HT1080 (cell line): ENCODE measurements at regions not wholly inside any gene's neighbourhood (a gene's known extent, or its start where the extent isn't known, plus 50 kb on each side); places are given as distances from the start of the nearest gene placed in this dataset.
"Not testable (repeated sequence)": the region's sequence is repeated elsewhere in the genome, so short reads cannot be mapped to it uniquely, and the experiment has no call there.

ENCODE experiments used
- DNase-seq: peaks from one replicate; pipeline ENCODE4 v3.0.0-alpha.2; 2015; ENCODE audit warnings: low read depth

- DNase-seq = no peak
These were observed 388.5 kb downstream of the JRKL start for GRCh38 chr11:96778272-96778671.

DNA sequence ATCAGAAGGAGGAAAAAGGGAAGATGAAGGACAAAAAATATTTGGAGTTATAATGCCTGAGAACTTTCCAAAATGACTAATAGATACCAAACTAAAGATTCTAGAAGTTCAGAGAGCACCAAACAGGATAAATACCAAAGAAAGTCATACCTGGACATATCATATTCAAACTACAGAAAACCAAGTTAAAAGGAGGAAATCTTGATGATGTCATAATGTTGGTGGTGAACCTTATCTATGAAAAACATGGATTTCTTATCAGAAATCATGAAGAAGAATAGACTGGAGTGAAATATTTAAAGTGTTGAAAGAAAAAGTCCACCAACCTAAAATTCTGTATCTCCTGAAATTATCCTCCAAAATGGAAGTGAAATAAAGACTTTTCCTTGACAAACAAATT lies 389.2 kb downstream of the JRKL start:
- DNase-seq = no peak

DNA sequence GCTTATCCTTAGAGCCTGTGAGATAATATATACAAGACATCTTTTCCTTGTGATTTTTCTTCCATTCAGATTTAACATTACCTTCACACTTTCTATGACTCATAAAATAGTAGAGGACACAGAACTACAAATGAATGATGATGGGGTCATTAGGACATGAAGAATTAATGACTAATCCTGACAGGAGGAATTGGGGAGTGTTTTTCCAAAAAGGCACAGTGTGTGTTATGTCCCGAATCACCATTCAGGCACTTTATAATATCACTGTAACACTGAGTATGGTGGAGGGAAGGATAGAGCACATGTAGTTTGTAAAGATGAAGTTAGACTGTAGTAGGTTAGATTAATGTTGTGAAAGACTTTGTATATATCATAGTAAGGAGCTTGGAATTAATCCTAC lies 391.3 kb downstream of the JRKL start:
- DNase-seq = peak; percentile 2

DNA sequence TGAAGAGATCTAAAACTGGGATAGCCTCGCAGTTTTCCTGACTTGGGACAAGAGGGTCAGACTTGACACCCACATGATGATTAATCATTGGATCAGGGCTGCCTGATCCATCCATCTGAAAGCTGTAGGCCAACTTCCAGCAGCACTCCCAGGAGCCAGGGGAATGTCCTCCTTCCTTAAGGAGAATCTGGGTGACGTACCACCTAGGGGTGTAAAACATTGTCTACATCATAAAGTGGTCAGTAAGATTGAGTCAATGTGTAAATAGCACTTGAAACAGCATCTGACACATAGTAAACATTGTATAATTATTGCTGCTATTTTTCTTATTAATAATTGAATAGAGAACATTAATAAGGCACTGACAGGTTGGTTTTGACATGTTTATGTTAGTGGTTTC lies 392.8 kb downstream of the JRKL start:
- no peak for DNase-seq

DNA sequence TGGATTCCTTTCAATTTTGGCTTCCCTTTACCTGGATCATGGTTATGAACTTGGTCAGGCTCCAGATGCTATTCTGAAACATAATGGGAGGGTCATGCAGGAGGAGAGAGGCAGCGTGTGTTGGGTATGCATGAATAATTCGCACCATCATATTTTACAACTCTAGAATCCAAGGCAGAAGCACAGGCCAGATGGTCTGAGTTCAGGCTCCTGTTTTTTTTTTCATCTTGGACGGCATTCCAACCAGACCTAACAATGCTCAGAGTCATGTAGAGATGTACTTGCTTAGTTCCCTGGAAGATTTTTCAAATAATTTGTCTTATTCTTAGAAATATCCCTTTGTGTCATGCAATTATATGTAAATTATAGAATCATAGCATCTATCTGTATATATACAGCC lies 393.5 kb downstream of the JRKL start:
- no peak for DNase-seq

DNA sequence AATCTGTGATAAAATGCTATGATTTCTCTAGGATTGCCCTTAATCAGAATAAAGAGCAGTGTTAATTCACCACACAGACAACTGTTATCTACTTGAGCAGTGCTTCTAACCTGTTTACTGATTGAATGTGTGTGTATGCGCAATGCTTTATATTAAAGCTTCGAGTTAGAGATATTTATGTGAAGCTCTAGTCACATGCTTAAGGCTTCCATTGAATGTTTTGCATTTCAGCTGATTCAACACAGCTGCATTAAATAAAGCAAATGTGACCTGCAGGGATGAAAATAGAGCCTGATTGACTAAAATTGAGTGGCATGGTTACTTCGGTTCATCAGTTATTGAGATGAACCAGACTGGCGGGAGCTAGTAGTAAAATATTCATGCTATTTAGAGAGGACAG lies 395.3 kb downstream of the JRKL start:
- no peak for DNase-seq

DNA sequence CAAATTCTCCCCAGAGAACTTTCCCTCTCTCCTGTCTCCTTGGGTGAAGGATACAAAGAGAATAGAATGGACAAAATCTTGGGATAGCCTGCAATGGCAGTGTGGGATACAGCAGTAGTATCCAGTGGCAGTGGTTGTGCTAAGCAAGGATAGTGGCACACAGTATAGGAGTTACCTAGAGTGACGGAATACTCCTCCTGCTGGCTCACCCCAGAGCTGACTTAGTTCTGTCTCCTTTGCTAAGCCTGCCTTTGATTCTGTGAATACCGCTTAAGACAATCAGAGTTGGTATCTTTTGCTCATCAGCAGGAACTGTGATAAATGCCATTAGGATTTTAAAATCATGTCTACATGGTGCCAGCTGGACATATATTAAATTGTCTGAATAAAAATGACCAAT lies 404.3 kb downstream of the JRKL start:
- DNase-seq = peak; percentile 2

DNA sequence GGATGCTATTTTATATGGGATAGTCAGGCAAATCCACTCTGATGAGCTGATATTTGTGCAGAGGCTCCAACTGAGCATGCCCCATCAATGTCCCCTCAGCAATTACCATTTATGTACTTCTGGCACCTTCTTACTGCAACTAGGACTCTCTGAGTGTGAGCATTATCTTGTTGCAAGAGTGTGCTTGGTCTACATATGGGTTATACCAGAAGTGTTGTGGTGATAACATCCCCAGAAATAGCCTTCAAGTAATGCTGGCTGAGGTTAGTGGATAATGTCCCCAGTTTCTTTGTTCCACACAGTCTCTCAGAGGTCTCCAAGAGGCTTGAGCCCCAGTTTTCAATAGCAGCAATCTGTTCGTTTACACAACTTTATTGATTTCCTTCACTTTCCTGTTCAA lies 408.6 kb downstream of the JRKL start:
- DNase-seq = no peak

- no peak for DNase-seq
These were observed 425.4 kb downstream of the JRKL start for GRCh38 chr11:96815236-96815635.

GRCh38 chr11:96817482-96818399 lies 427.9 kb downstream of the JRKL start:
- peak; percentile 34 for DNase-seq

- DNase-seq = peak; percentile 20
These were observed 437.4 kb downstream of the JRKL start for GRCh38 chr11:96827164-96827563.

GRCh38 chr11:96841792-96842191 lies 452.0 kb downstream of the JRKL start:
- DNase-seq = no peak

GRCh38 chr11:96842731-96843130 lies 452.9 kb downstream of the JRKL start:
- DNase-seq = no peak

- no peak for DNase-seq
These were observed 464.6 kb downstream of the JRKL start for GRCh38 chr11:96854425-96854824.

DNA sequence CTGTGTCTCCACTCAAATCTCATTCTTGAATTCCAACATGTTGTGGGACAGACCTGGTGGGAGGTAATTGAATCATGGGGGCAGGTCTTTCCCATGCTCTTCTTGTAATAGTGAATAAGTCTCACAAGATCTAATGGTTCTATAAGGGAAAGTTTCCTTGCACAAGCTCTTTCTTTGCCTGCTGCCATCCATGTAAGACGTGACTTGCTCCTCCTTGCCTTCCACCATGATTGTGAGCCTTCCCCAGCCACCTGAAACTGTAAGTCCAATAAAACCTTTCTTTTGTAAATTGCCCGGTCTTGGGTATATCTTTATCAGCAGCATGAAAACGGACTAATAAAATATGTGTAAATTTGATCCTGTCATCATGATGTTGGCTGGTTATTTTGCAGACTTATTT lies 471.9 kb downstream of the JRKL start:
- not testable (repeated sequence) for DNase-seq

DNA sequence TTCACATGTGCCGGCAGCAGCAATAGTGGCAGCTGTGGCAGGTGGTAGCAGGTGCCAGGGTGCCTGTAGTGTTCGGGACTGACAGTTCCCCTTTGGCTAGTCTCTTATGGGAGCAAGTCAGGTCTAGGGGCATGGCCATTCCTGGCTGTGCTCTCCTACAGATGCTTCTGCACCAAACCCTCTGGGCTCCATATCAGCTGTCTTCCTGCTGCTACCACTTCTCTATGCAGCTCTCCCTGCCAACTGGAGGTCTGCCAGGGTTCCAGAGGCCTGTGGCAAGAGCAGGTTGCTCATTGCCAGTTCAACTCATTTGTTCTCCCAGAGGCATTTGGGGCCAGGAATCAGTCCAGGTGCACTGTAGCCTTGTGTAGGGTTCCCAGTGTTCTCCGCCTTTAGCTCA lies 473.7 kb downstream of the JRKL start:
- no peak for DNase-seq

DNA sequence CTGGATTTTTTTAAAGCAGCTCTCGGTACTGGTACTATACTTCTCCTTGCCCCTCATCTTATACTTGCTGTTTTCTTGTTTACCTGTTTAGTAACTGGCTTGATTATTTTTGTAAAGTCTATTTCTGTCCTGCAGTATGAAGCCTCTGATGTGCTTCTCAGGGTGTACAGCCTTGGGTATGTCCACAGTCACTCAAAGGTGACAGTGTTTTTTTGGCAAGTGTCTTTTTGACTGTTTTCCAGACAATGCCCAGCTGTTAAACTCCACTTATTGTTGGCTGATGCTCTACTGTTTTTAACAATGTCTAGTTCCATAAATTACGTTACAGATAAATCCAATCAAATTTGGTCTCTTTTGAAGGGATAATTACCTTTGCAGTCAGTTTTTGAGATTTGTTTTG lies 475.2 kb downstream of the JRKL start:
- no peak for DNase-seq

DNA sequence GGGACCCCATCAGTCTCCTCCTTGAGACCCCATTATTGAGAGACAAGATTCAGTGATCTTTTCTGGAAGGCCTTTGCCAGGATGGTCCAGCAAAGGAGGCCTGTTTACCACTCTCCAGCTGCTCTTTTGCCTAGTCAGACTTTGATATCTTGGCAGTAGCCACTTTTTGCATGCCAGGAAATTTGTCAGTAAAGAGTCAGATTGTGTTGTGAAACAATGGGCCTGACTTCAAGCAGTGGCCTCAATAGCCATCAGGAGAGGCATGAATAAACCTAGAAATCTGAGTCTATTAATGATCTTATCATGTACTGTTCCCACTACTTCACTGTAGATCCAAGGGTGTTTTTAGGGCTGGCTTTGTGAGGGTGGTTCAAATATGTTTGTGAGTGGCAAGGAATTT lies 479.4 kb downstream of the JRKL start:
- peak; percentile 5 for DNase-seq

DNA sequence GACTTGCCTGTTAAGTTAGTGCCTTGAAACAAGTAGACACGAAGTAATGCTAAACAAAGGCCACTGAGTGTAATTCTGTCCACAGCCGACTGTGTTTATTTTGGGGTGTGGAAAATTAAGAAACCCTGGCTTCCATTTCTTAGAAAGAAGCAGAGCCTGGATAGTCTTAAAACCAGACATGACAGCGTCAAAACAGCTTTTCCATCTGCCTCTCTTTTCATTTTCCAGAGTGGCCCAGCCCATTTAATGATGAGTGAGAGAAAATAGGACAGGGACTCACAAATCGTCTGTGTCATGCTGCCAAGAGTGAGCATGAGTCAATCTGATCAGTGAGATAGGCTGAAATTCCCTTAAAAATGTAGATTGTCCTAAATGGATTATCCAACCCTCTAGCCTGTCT lies 485.9 kb downstream of the JRKL start:
- no peak for DNase-seq

DNA sequence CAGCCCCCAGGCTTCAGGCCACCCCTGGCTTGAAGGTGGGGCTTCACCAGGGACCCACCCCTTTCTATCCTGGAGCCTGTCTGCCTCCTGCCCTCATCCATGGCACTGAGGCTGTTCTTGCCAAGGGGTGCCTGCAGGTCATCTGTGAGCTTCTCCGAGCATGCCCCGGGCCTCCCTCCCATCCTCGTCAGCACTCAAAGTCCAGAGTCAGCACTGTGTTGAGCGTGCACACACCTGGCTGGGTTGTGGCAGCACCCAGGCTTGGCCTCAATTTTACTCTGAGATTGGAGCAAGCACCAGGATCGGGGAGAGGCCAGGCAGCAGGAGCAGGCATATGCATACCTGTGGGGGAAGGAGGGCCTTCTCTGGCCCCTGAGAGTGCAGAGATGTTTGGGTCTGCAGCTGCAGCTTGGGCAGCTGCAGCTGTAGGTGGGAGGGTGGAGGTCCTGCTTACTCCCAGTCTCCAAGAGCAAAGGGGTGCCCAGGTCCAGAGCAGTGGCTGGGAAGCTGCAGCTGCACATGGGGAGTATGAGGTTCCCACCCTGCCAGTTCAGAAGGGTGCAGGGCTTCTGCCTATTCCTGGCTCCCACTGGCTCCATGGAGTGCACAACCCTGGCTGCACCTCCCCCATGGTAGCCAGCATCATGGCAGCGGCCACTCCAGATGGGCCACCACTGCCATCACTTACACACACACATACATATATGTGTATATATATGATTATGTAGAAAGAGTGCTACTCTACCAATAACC lies 488.7 kb downstream of the JRKL start:
- no peak for DNase-seq

DNA sequence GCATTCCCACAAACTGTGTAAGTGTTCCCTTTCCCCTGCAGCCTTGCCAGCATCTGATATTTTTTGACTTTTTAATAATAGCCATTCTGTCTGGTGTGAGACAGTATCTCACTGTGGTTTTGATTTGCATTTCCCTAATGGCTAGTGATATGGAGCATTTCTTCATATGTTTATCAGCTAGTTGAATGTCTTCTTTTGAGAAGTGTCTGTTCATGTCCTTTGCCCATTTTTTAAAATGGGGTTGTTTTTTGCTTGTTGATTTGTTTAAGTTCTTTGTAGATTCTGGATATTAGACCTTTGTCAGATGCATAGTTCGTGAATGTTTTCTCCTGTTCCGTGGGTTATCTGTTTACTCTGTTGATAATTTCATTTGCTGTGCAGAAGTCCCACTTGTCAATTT lies 492.8 kb downstream of the JRKL start:
- not testable (repeated sequence) for DNase-seq

DNA sequence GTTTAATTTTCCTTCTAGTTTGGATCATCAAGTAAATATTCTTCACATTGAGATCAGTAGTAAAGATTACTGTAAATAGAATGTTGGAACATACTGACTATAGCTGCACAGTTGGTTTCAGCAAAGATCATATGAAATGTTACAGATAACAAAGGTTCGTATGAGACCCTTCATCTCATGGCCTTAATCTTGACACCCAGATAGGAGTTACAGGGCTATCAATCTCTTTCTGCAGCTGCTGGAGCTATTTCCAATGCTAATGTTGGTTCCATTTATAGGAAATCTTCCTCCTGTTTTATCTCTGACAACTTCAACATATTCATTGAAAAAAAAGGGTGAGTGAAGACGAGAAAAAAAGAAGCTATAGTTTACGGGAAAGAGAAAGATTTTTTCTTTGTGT lies 495.6 kb downstream of the JRKL start:
- DNase-seq = no peak

GRCh38 chr11:96885912-96886311 lies 496.1 kb downstream of the JRKL start:
- no peak for DNase-seq
